GM18870 (cell line): ENCODE measurements at regions not wholly inside any gene's neighbourhood (a gene's known extent, or its start where the extent isn't known, plus 50 kb on each side); places are given as distances from the start of the nearest gene placed in this dataset.

Experiments used
- ATAC-seq: cut with Tn5 transposase; IDR thresholded peaks from one replicate; pipeline ENCODE4 v1.9.1; 2021; ENCODE audit warnings: moderate library complexity; ENCODE audit not compliant: unreplicated experiment

- ATAC-seq: no peak
These were observed 77.8 kb upstream of the FSHB start for GRCh38 chr11:30153008-30153407.

GRCh38 chr11:30155428-30155827 lies 75.4 kb upstream of the FSHB start:
- no peak for ATAC-seq

GRCh38 chr11:30159546-30159945 lies 71.3 kb upstream of the FSHB start:
- no peak for ATAC-seq

- no peak for ATAC-seq
These were observed 65.2 kb upstream of the FSHB start for GRCh38 chr11:30165652-30166051.

GRCh38 chr11:30171661-30172060 lies 59.2 kb upstream of the FSHB start:
- ATAC-seq: no peak

GRCh38 chr11:30172158-30172557 lies 58.7 kb upstream of the FSHB start:
- ATAC-seq: no peak

- no peak for ATAC-seq
These were observed 57.9 kb upstream of the FSHB start for GRCh38 chr11:30172883-30173311.

- no peak for ATAC-seq
These were observed 56.4 kb upstream of the FSHB start for GRCh38 chr11:30174265-30175020.
